ENCODE measurements at regions not wholly inside any gene's neighbourhood (a gene's known extent, or its start where the extent isn't known, plus 50 kb on each side); places are given as distances from the start of the nearest gene placed in this dataset.

DNA sequence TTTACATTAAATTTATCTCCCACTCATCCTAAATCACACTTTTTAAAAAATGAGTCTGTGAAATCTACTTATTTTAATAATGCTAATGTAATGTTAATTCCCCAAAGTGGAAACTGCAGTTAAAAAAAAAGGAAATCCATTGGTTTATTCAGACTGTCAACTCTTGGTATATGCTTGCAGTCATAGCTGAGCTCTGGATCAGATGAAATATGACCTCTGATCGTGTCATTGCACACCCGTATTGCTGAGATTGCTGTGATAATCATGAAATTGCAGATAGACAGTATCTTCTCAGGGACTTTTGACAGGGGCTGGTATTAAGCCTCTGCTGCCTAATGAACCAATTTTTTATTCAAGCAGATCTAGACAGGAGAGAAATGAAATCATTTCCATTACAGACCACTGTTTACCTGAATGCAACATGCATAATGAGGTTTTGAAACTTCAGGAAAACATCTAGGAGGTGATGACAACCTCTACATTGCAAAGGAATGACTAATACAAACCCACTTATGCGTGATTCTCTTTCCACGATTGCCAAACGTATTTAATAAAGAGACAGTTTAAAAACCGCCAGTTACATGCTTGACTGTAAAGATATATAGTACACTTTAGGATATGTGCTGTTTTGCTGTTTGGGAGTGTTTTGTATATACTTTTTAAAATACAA is 138.3 kb upstream of the PUDP start:
- H3K27ac ChIP-seq (ENCODE audit: low read length), result peak overlapping the region; percentile 74
- TF ChIP-seq RAD21 (conservative IDR thresholded peaks at IDR 0.05) (no peak), EP300 (conservative IDR thresholded peaks at IDR 0.05; ENCODE audit: poor library complexity, severe bottlenecking) (peak; percentile 29)
- H3K4me2 ChIP-seq (ENCODE audit: low read length), result no peak overlapping the region
- no peaks in the 10 kb centered on the region for H3K9me2 ChIP-seq (ENCODE audit: insufficient read depth, low read length)
- H3K27me3 ChIP-seq (ENCODE audit: insufficient read depth, low read depth, low read length), result no peaks in the 10 kb centered on the region
- H3K79me2 ChIP-seq (replicated peaks; ENCODE audit: insufficient read depth, low read length), result no peaks in the 10 kb centered on the region
- H3F3A ChIP-seq (ENCODE audit: insufficient read depth, low read length, poor library complexity, severe bottlenecking), result no peaks in the 10 kb centered on the region
- no peaks in the 10 kb centered on the region for H3K36me3 ChIP-seq (ENCODE audit: insufficient read depth, low read length)
- peak overlapping the region; percentile 35 for H3K4me3 ChIP-seq (ENCODE audit: low read length)
- no peaks in the 10 kb centered on the region for H3K9me3 ChIP-seq (ENCODE audit: low read length)
- no peak overlapping the region for H2AFZ ChIP-seq (ENCODE audit: low read depth, low read length)
- H4K20me1 ChIP-seq (ENCODE audit: insufficient read depth), result no peaks in the 10 kb centered on the region
- H3K9ac ChIP-seq (ENCODE audit: low read length), result peak overlapping the region; percentile 20

- H3K4me2 ChIP-seq (ENCODE audit: low read length), result no peak overlapping the region
- H3K36me3 ChIP-seq (ENCODE audit: insufficient read depth, low read length), result no peaks in the 10 kb centered on the region
- no peak for TF ChIP-seq SMC3 (conservative IDR thresholded peaks at IDR 0.05; ENCODE audit: poor library complexity)
- no peak for TF ChIP-seq CTCF (IDR thresholded peaks at IDR 0.05; ENCODE audit: poor library complexity, severe bottlenecking)
- no peak for TF ChIP-seq REST (IDR thresholded peaks at IDR 0.05; ENCODE audit: borderline replicate concordance)
- no peak for TF ChIP-seq POLR2AphosphoS5 (IDR thresholded peaks at IDR 0.05)
- TF ChIP-seq MXI1 (conservative IDR thresholded peaks at IDR 0.05; ENCODE audit: poor library complexity, severe bottlenecking), result no peak
- TF ChIP-seq TAF1 (IDR thresholded peaks at IDR 0.05; ENCODE audit: low read depth), result no peak
- no peak for TF ChIP-seq EZH2 (IDR thresholded peaks at IDR 0.05; ENCODE audit: borderline replicate concordance, insufficient read depth, low read length, poor library complexity, severe bottlenecking)
- no peak for TF ChIP-seq RAD21 (conservative IDR thresholded peaks at IDR 0.05)
- no peak for TF ChIP-seq EP300 (conservative IDR thresholded peaks at IDR 0.05; ENCODE audit: poor library complexity, severe bottlenecking)
Measured at GRCh38 chrX:7285765-7286164, 137.8 kb upstream of the PUDP start.

More at GRCh38 chrX:7285765-7286164, 137.8 kb upstream of the PUDP start:
- Histone ChIP-seq H2AFZ (ENCODE audit: low read depth, low read length) (no peak overlapping the region), H3K4me3 (ENCODE audit: low read length) (peak overlapping the region; percentile 35), H3K9me3 (ENCODE audit: low read length) (no peaks in the 10 kb centered on the region), H3K9me2 (ENCODE audit: insufficient read depth, low read length) (no peaks in the 10 kb centered on the region), H3K27me3 (ENCODE audit: insufficient read depth, low read depth, low read length) (no peaks in the 10 kb centered on the region), H3K27ac (ENCODE audit: low read length) (peak overlapping the region; percentile 74), H3K9ac (ENCODE audit: low read length) (peak overlapping the region; percentile 20), H3F3A (ENCODE audit: insufficient read depth, low read length, poor library complexity, severe bottlenecking) (no peaks in the 10 kb centered on the region), H3K79me2 (replicated peaks; ENCODE audit: insufficient read depth, low read length) (no peaks in the 10 kb centered on the region), H4K20me1 (ENCODE audit: insufficient read depth) (no peaks in the 10 kb centered on the region)

Measured in neural cell (in vitro differentiated cells).